HEK293T (cell line): ENCODE measurements at regions not wholly inside any gene's neighbourhood (a gene's known extent, or its start where the extent isn't known, plus 50 kb on each side); places are given as distances from the start of the nearest gene placed in this dataset.

Experiments
- BHLHE40 ChIP-seq: fragments of 450-650 bp; IDR thresholded peaks from 2 replicates; pipeline ENCODE4 v1.6.1; 2016; ENCODE audit warnings: mild to moderate bottlenecking, moderate library complexity, borderline replicate concordance
- CTBP1 ChIP-seq: fragments of 450-650 bp; IDR thresholded peaks from 2 replicates; pipeline ENCODE4 v1.6.1; 2016; ENCODE audit warnings: borderline replicate concordance
- ELF4 ChIP-seq: fragments of 450-650 bp; IDR thresholded peaks from 2 replicates; pipeline ENCODE4 v1.6.1; 2017; ENCODE audit warnings: antibody characterized with exemption
- FOXM1 ChIP-seq: fragments of 450-650 bp; IDR thresholded peaks from 2 replicates; pipeline ENCODE4 v1.6.1; 2017; ENCODE audit warnings: mild to moderate bottlenecking, borderline replicate concordance
- HDGF ChIP-seq: fragments of 450-650 bp; IDR thresholded peaks from 2 replicates; pipeline ENCODE4 v1.6.1; 2017; ENCODE audit warnings: antibody characterized with exemption, borderline replicate concordance
- L3MBTL2 ChIP-seq: fragments of 450-650 bp; conservative IDR thresholded peaks from 2 replicates; pipeline ENCODE4 v1.6.1; 2016; ENCODE audit warnings: mild to moderate bottlenecking
- LEF1 ChIP-seq: fragments of 450-650 bp; IDR thresholded peaks from 2 replicates; pipeline ENCODE4 v1.6.1; 2017; ENCODE audit warnings: mild to moderate bottlenecking, borderline replicate concordance
- NFRKB ChIP-seq: fragments of 450-650 bp; IDR thresholded peaks from 2 replicates; pipeline ENCODE4 v1.6.1; 2016; ENCODE audit warnings: mild to moderate bottlenecking, moderate library complexity
- PKNOX1 ChIP-seq: fragments of 450-650 bp; IDR thresholded peaks from 2 replicates; pipeline ENCODE4 v1.6.1; 2016
- SP1 ChIP-seq: fragments of 450-650 bp; IDR thresholded peaks from 2 replicates; pipeline ENCODE4 v1.6.1; 2017
- SUZ12 ChIP-seq: fragments of 450-650 bp; IDR thresholded peaks from 2 replicates; pipeline ENCODE4 v1.6.1; 2016; ENCODE audit warnings: mild to moderate bottlenecking
- TARDBP ChIP-seq: fragments of 450-650 bp; IDR thresholded peaks from 2 replicates; pipeline ENCODE4 v1.6.1; 2016
- ZNF384 ChIP-seq: fragments of 450-650 bp; IDR thresholded peaks from 2 replicates; pipeline ENCODE4 v1.6.1; 2016

GRCh38 chr12:16984484-16984883 lies 378.5 kb upstream of the LMO3 start:
- no peak for TF ChIP-seq FOXM1
- TF ChIP-seq TARDBP: no peak
- TF ChIP-seq L3MBTL2: no peak
- TF ChIP-seq ELF4: no peak
- TF ChIP-seq LEF1: no peak
- TF ChIP-seq SP1: no peak
- TF ChIP-seq PKNOX1: no peak
- no peak for TF ChIP-seq ZNF384
- no peak for TF ChIP-seq SUZ12
- TF ChIP-seq CTBP1: no peak
- TF ChIP-seq BHLHE40: no peak
- TF ChIP-seq HDGF: no peak
- TF ChIP-seq NFRKB: no peak
